ENCODE measurements at regions not wholly inside any gene's neighbourhood (a gene's known extent, or its start where the extent isn't known, plus 50 kb on each side); places are given as distances from the start of the nearest gene placed in this dataset.

GRCh38 chrX:124488412-124489161 lies 142.2 kb downstream of the SH2D1A start:
- H2AFZ ChIP-seq (ENCODE audit: insufficient read depth, low read length, poor library complexity): no peak overlapping the region
- no peaks in the 10 kb centered on the region for H3K36me3 ChIP-seq (ENCODE audit: control insufficient read depth in 1 of 2, insufficient read depth in 2 of 2, low read length in 2 of 2)
- no peak overlapping the region for H3K27ac ChIP-seq (ENCODE audit: low read depth, low read length)
- no peaks in the 10 kb centered on the region for H3K9me3 ChIP-seq (ENCODE audit: insufficient read depth, low read depth, low read length)
- H3K4me2 ChIP-seq (ENCODE audit: low read length): no peak overlapping the region
- DNase-seq: no peak
- no peaks in the 10 kb centered on the region for H3K79me1 ChIP-seq (ENCODE audit: low read length)
- H3K23ac ChIP-seq (ENCODE audit: low read length): no peak overlapping the region
- no peaks in the 10 kb centered on the region for H3K79me2 ChIP-seq (ENCODE audit: control insufficient read depth, insufficient read depth, low read length, poor library complexity)
- H2BK120ac ChIP-seq (ENCODE audit: insufficient read depth, low read length, poor library complexity): no peak overlapping the region
- no peak overlapping the region for H4K12ac ChIP-seq (ENCODE audit: low read depth, low read length)
- no peak overlapping the region for H3K4ac ChIP-seq (ENCODE audit: low read depth, low read length)
- no peak overlapping the region for H2BK5ac ChIP-seq (ENCODE audit: low read depth, low read length, poor library complexity)
- no CpG with 5 or more reads among the region's 4 CpGs for WGBS (ENCODE audit: extremely low coverage, insufficient coverage, insufficient read length)
- no peak overlapping the region for H3K4me3 ChIP-seq (ENCODE audit: low read depth, low read length)
- no peaks in the 10 kb centered on the region for H3K4me1 ChIP-seq (ENCODE audit: control insufficient read depth in 1 of 2, insufficient read depth in 2 of 2, low read length in 2 of 2)
- no peak overlapping the region for H2AK5ac ChIP-seq (ENCODE audit: low read length)
- no peak overlapping the region for H3K9ac ChIP-seq (ENCODE audit: low read length)
- H4K91ac ChIP-seq (ENCODE audit: low read depth, low read length): no peak overlapping the region
- H3K18ac ChIP-seq (ENCODE audit: low read length): no peak overlapping the region
- H4K8ac ChIP-seq (ENCODE audit: low read depth, low read length): no peak overlapping the region
- H3K27me3 ChIP-seq (ENCODE audit: insufficient read depth, low read length): no peaks in the 10 kb centered on the region
- H3K14ac ChIP-seq (ENCODE audit: low read length): no peak overlapping the region
- no peak overlapping the region for H2BK12ac ChIP-seq (ENCODE audit: low read length)

- no peak for DNase-seq
- H3K27me3 ChIP-seq (ENCODE audit: insufficient read depth, low read length): no peaks in the 10 kb centered on the region
- no peak overlapping the region for H2BK5ac ChIP-seq (ENCODE audit: low read depth, low read length, poor library complexity)
- no peak overlapping the region for H3K4ac ChIP-seq (ENCODE audit: low read depth, low read length)
- no peak overlapping the region for H3K14ac ChIP-seq (ENCODE audit: low read length)
- H3K4me2 ChIP-seq (ENCODE audit: low read length): no peak overlapping the region
- no peak overlapping the region for H4K12ac ChIP-seq (ENCODE audit: low read depth, low read length)
- H2BK120ac ChIP-seq (ENCODE audit: insufficient read depth, low read length, poor library complexity): no peak overlapping the region
- no peaks in the 10 kb centered on the region for H3K79me2 ChIP-seq (ENCODE audit: control insufficient read depth, insufficient read depth, low read length, poor library complexity)
- H3K9me3 ChIP-seq (ENCODE audit: insufficient read depth, low read depth, low read length): no peaks in the 10 kb centered on the region
- no peak overlapping the region for H4K8ac ChIP-seq (ENCODE audit: low read depth, low read length)
- no peaks in the 10 kb centered on the region for H3K36me3 ChIP-seq (ENCODE audit: control insufficient read depth in 1 of 2, insufficient read depth in 2 of 2, low read length in 2 of 2)
- H2AFZ ChIP-seq (ENCODE audit: insufficient read depth, low read length, poor library complexity): no peak overlapping the region
- H3K23ac ChIP-seq (ENCODE audit: low read length): no peak overlapping the region
- H3K18ac ChIP-seq (ENCODE audit: low read length): no peak overlapping the region
- H3K79me1 ChIP-seq (ENCODE audit: low read length): no peaks in the 10 kb centered on the region
- no peak overlapping the region for H3K9ac ChIP-seq (ENCODE audit: low read length)
- no peaks in the 10 kb centered on the region for H3K4me1 ChIP-seq (ENCODE audit: control insufficient read depth in 1 of 2, insufficient read depth in 2 of 2, low read length in 2 of 2)
- no peak overlapping the region for H2AK5ac ChIP-seq (ENCODE audit: low read length)
- H3K4me3 ChIP-seq (ENCODE audit: low read depth, low read length): no peak overlapping the region
- no peak overlapping the region for H2BK12ac ChIP-seq (ENCODE audit: low read length)
- no peak overlapping the region for H4K91ac ChIP-seq (ENCODE audit: low read depth, low read length)
- H3K27ac ChIP-seq (ENCODE audit: low read depth, low read length): no peak overlapping the region
Observed at GRCh38 chrX:124493984-124494383, 147.6 kb downstream of the SH2D1A start.

- Histone ChIP-seq H3K4me3 (ENCODE audit: low read depth, low read length) (no peak overlapping the region), H3K9ac (ENCODE audit: low read length) (no peak overlapping the region), H3K23ac (ENCODE audit: low read length) (no peak overlapping the region), H3K14ac (ENCODE audit: low read length) (no peak overlapping the region), H2BK12ac (ENCODE audit: low read length) (no peak overlapping the region), H3K27me3 (ENCODE audit: insufficient read depth, low read length) (no peaks in the 10 kb centered on the region), H3K4me2 (ENCODE audit: low read length) (no peak overlapping the region), H2AK5ac (ENCODE audit: low read length) (no peak overlapping the region), H3K79me2 (ENCODE audit: control insufficient read depth, insufficient read depth, low read length, poor library complexity) (no peaks in the 10 kb centered on the region), H3K4ac (ENCODE audit: low read depth, low read length) (no peak overlapping the region), H4K12ac (ENCODE audit: low read depth, low read length) (no peak overlapping the region), H2BK120ac (ENCODE audit: insufficient read depth, low read length, poor library complexity) (no peak overlapping the region), H3K27ac (ENCODE audit: low read depth, low read length) (no peak overlapping the region), H4K8ac (ENCODE audit: low read depth, low read length) (no peak overlapping the region), H4K91ac (ENCODE audit: low read depth, low read length) (no peak overlapping the region), H3K18ac (ENCODE audit: low read length) (no peak overlapping the region), H3K79me1 (ENCODE audit: low read length) (no peaks in the 10 kb centered on the region), H3K9me3 (ENCODE audit: insufficient read depth, low read depth, low read length) (no peaks in the 10 kb centered on the region), H3K36me3 (ENCODE audit: control insufficient read depth in 1 of 2, insufficient read depth in 2 of 2, low read length in 2 of 2) (no peaks in the 10 kb centered on the region), H2BK5ac (ENCODE audit: low read depth, low read length, poor library complexity) (no peak overlapping the region), H2AFZ (ENCODE audit: insufficient read depth, low read length, poor library complexity) (no peak overlapping the region), H3K4me1 (ENCODE audit: control insufficient read depth in 1 of 2, insufficient read depth in 2 of 2, low read length in 2 of 2) (no peaks in the 10 kb centered on the region)
- DNase-seq: no peak
- no CpG with 5 or more reads among the region's 4 CpGs for WGBS (ENCODE audit: extremely low coverage, insufficient coverage, insufficient read length)
Observed at GRCh38 chrX:124497386-124497785, 151.0 kb downstream of the SH2D1A start.

- DNase-seq: no peak
- no CpG with 5 or more reads among the region's 5 CpGs for WGBS (ENCODE audit: extremely low coverage, insufficient coverage, insufficient read length)
- Histone ChIP-seq H3K79me2 (ENCODE audit: control insufficient read depth, insufficient read depth, low read length, poor library complexity) (no peaks in the 10 kb centered on the region), H3K27me3 (ENCODE audit: insufficient read depth, low read length) (no peaks in the 10 kb centered on the region), H3K79me1 (ENCODE audit: low read length) (no peaks in the 10 kb centered on the region), H4K12ac (ENCODE audit: low read depth, low read length) (no peak overlapping the region), H4K8ac (ENCODE audit: low read depth, low read length) (no peak overlapping the region), H3K36me3 (ENCODE audit: control insufficient read depth in 1 of 2, insufficient read depth in 2 of 2, low read length in 2 of 2) (no peaks in the 10 kb centered on the region), H3K9me3 (ENCODE audit: insufficient read depth, low read depth, low read length) (no peaks in the 10 kb centered on the region), H2BK120ac (ENCODE audit: insufficient read depth, low read length, poor library complexity) (no peak overlapping the region), H2BK12ac (ENCODE audit: low read length) (no peak overlapping the region), H2AK5ac (ENCODE audit: low read length) (no peak overlapping the region), H3K18ac (ENCODE audit: low read length) (no peak overlapping the region), H3K4ac (ENCODE audit: low read depth, low read length) (no peak overlapping the region), H4K91ac (ENCODE audit: low read depth, low read length) (no peak overlapping the region), H3K4me3 (ENCODE audit: low read depth, low read length) (no peak overlapping the region), H3K14ac (ENCODE audit: low read length) (no peak overlapping the region), H2AFZ (ENCODE audit: insufficient read depth, low read length, poor library complexity) (no peak overlapping the region), H2BK5ac (ENCODE audit: low read depth, low read length, poor library complexity) (no peak overlapping the region), H3K4me1 (ENCODE audit: control insufficient read depth in 1 of 2, insufficient read depth in 2 of 2, low read length in 2 of 2) (no peaks in the 10 kb centered on the region), H3K4me2 (ENCODE audit: low read length) (no peak overlapping the region), H3K9ac (ENCODE audit: low read length) (no peak overlapping the region), H3K27ac (ENCODE audit: low read depth, low read length) (no peak overlapping the region), H3K23ac (ENCODE audit: low read length) (no peak overlapping the region)
Observed at GRCh38 chrX:124501586-124501985, 155.2 kb downstream of the SH2D1A start.

Data from trophoblast cell (in vitro differentiated cells and primary cell).